ENCODE measurements at regions not wholly inside any gene's neighbourhood (a gene's known extent, or its start where the extent isn't known, plus 50 kb on each side); places are given as distances from the start of the nearest gene placed in this dataset.
"Not testable (repeated sequence)": the region's sequence is repeated elsewhere in the genome, so short reads cannot be mapped to it uniquely, and the experiment has no call there.

GRCh38 chr6:71056656-71057055 lies 99.8 kb upstream of the B3GAT2 start:
- no peak for DNase-seq

GRCh38 chr6:71066153-71066552 lies 109.3 kb upstream of the B3GAT2 start:
- DNase-seq: no peak

- no peak for DNase-seq
Observed at GRCh38 chr6:71067816-71068215, 111.0 kb upstream of the B3GAT2 start.

GRCh38 chr6:71072508-71072907 lies 115.6 kb upstream of the B3GAT2 start:
- DNase-seq: no peak

GRCh38 chr6:71077655-71078054 lies 120.8 kb upstream of the B3GAT2 start:
- no peak for DNase-seq

GRCh38 chr6:71079677-71080076 lies 122.8 kb upstream of the B3GAT2 start:
- DNase-seq: no peak

- DNase-seq: no peak
Observed at GRCh38 chr6:71080133-71080532, 123.3 kb upstream of the B3GAT2 start.

- no peak for DNase-seq
Observed at GRCh38 chr6:71080826-71081225, 124.0 kb upstream of the B3GAT2 start.

- no peak for DNase-seq
Observed at GRCh38 chr6:71082033-71082650, 125.3 kb upstream of the B3GAT2 start.

GRCh38 chr6:71083308-71083820 lies 126.5 kb upstream of the B3GAT2 start:
- DNase-seq: no peak

- no peak for DNase-seq
Observed at GRCh38 chr6:71088166-71088565, 131.3 kb upstream of the B3GAT2 start.

GRCh38 chr6:71090217-71090616 lies 133.4 kb upstream of the B3GAT2 start:
- DNase-seq: no peak

- DNase-seq: no peak
Observed at GRCh38 chr6:71091167-71091566, 134.3 kb upstream of the B3GAT2 start.

- no peak for DNase-seq
Observed at GRCh38 chr6:71091956-71092355, 135.1 kb upstream of the B3GAT2 start.

GRCh38 chr6:71097264-71097663 lies 140.4 kb upstream of the B3GAT2 start:
- not testable (repeated sequence) for DNase-seq

GRCh38 chr6:71099649-71100048 lies 142.8 kb upstream of the B3GAT2 start:
- DNase-seq: no peak

- DNase-seq: no peak
Observed at GRCh38 chr6:71103130-71103529, 146.3 kb upstream of the B3GAT2 start.

- no peak for DNase-seq
Observed at GRCh38 chr6:71103641-71104040, 146.8 kb upstream of the B3GAT2 start.

- DNase-seq: no peak
Observed at GRCh38 chr6:71106276-71106675, 149.4 kb upstream of the B3GAT2 start.

- no peak for DNase-seq
Observed at GRCh38 chr6:71107911-71108420, 151.1 kb upstream of the B3GAT2 start.

GRCh38 chr6:71114544-71114943 lies 157.7 kb upstream of the B3GAT2 start:
- DNase-seq: no peak

GRCh38 chr6:71114986-71115385 lies 158.1 kb upstream of the B3GAT2 start:
- DNase-seq: no peak

GRCh38 chr6:71119560-71119959 lies 162.7 kb upstream of the B3GAT2 start:
- DNase-seq: no peak

- DNase-seq: no peak
Observed at GRCh38 chr6:71123051-71123450, 165.6 kb upstream of the OGFRL1 start.

GRCh38 chr6:71124340-71124739 lies 164.3 kb upstream of the OGFRL1 start:
- DNase-seq: no peak

All from C1 segment of cervical spinal cord (tissue), 14 donors.